GM20000 (cell line): ENCODE measurements at regions not wholly inside any gene's neighbourhood (a gene's known extent, or its start where the extent isn't known, plus 50 kb on each side); places are given as distances from the start of the nearest gene placed in this dataset.
"Not testable (repeated sequence)": the region's sequence is repeated elsewhere in the genome, so short reads cannot be mapped to it uniquely, and the experiment has no call there.

Source experiments
- DNase-seq: peaks from one replicate; pipeline ENCODE4 v3.0.0; 2012; ENCODE audit warnings: low spot score
- CTCF ChIP-seq: IDR thresholded peaks from 2 replicates; pipeline ENCODE4 v1.5.1; 2012; ENCODE audit warnings: mild to moderate bottlenecking, control low read depth; ENCODE audit errors: extremely low read depth, missing control alignments

- DNase-seq: no peak
- TF ChIP-seq CTCF: no peak
These were observed 198.7 kb upstream of the PROK2 start for GRCh38 chr3:71983694-71984093.

- DNase-seq: not testable (repeated sequence)
These were observed 197.7 kb upstream of the PROK2 start for GRCh38 chr3:71982506-71983258.

- DNase-seq: no peak
- TF ChIP-seq CTCF: no peak
These were observed 194.2 kb upstream of the PROK2 start for GRCh38 chr3:71979175-71979574.

- peak; percentile 52 for DNase-seq
- TF ChIP-seq CTCF: no peak
These were observed 193.3 kb upstream of the PROK2 start for GRCh38 chr3:71978150-71978721.

GRCh38 chr3:71977525-71977924 lies 192.6 kb upstream of the PROK2 start:
- no peak for TF ChIP-seq CTCF
- no peak for DNase-seq

GRCh38 chr3:71975573-71975972 lies 190.6 kb upstream of the PROK2 start:
- no peak for DNase-seq
- no peak for TF ChIP-seq CTCF

GRCh38 chr3:71974786-71975185 lies 189.8 kb upstream of the PROK2 start:
- no peak for TF ChIP-seq CTCF
- no peak for DNase-seq
